Right ventricle myocardium superior (tissue), 1 donor: ENCODE measurements at regions not wholly inside any gene's neighbourhood (a gene's known extent, or its start where the extent isn't known, plus 50 kb on each side); places are given as distances from the start of the nearest gene placed in this dataset.

Source experiments
- ATAC-seq: fragments of 200-7000 bp; cut with Tn5 transposase; one replicate; pipeline ENCODE4 v1.9.1; 2020; ENCODE audit warnings: mild to moderate bottlenecking; ENCODE audit not compliant: poor library complexity
- DNase-seq: peaks from one replicate; pipeline ENCODE4 v3.0.0-alpha.2; 2020
- intact Hi-C: fragments of 100-400 bp; cut with DNase I; formaldehyde crosslinking; loops from one replicate; pipeline ENCODE4 v1.11.2; 2022
- donor health status: DM: no; HTN: yes; CAD: no; lungs with severe emphysema.

- intact Hi-C loops: no loop called here
- no peak for DNase-seq
- ATAC-seq: no peak
Observed at GRCh38 chr5:35372482-35372881, 142.2 kb upstream of the PRLR start.

GRCh38 chr5:35371951-35372426, 141.7 kb upstream of the PRLR start:
- ATAC-seq (no peak), DNase-seq (no peak)
- intact Hi-C loops: no loop called here

GRCh38 chr5:35370871-35371270, 140.6 kb upstream of the PRLR start:
- intact Hi-C loops: no loop called here
- DNase-seq (no peak), ATAC-seq (no peak)

GRCh38 chr5:35369965-35370790, 139.9 kb upstream of the PRLR start:
- intact Hi-C loops: no loop called here
- ATAC-seq: no peak
- no peak for DNase-seq

GRCh38 chr5:35367526-35367925, 137.2 kb upstream of the PRLR start:
- DNase-seq (no peak), ATAC-seq (no peak)
- intact Hi-C loops: no loop called here

GRCh38 chr5:35365758-35366157, 135.5 kb upstream of the PRLR start:
- intact Hi-C loops: no loop called here
- ATAC-seq (no peak), DNase-seq (no peak)

GRCh38 chr5:35364350-35364749, 134.1 kb upstream of the PRLR start:
- DNase-seq (no peak), ATAC-seq (no peak)
- intact Hi-C loops: no loop called here

GRCh38 chr5:35363387-35363965, 133.2 kb upstream of the PRLR start:
- intact Hi-C loops: no loop called here
- no peak for ATAC-seq
- no peak for DNase-seq

- intact Hi-C loops: no loop called here
- ATAC-seq (no peak), DNase-seq (no peak)
Observed at GRCh38 chr5:35362772-35363171, 132.5 kb upstream of the PRLR start.

GRCh38 chr5:35360671-35361070, 130.4 kb upstream of the PRLR start:
- ATAC-seq: no peak
- intact Hi-C loops: no loop called here
- DNase-seq: no peak

GRCh38 chr5:35359859-35360258, 129.6 kb upstream of the PRLR start:
- no peak for DNase-seq
- intact Hi-C loops: no loop called here
- no peak for ATAC-seq

GRCh38 chr5:35357973-35358372, 127.7 kb upstream of the PRLR start:
- DNase-seq: no peak
- ATAC-seq: no peak
- intact Hi-C loops: no loop called here

GRCh38 chr5:35356725-35357124, 126.4 kb upstream of the PRLR start:
- no peak for DNase-seq
- no peak for ATAC-seq
- intact Hi-C loops: no loop called here

- DNase-seq (no peak), ATAC-seq (no peak)
- intact Hi-C loops: no loop called here
Observed at GRCh38 chr5:35354751-35355150, 124.5 kb upstream of the PRLR start.

GRCh38 chr5:35345222-35345621, 114.9 kb upstream of the PRLR start:
- ATAC-seq (no peak), DNase-seq (no peak)
- intact Hi-C loops: no loop called here

- no peak for ATAC-seq
- DNase-seq: no peak
- intact Hi-C loops: no loop called here
Observed at GRCh38 chr5:35342664-35343063, 112.4 kb upstream of the PRLR start.

GRCh38 chr5:35341189-35341588, 110.9 kb upstream of the PRLR start:
- intact Hi-C loops: no loop called here
- DNase-seq (no peak), ATAC-seq (no peak)

- intact Hi-C loops: no loop called here
- ATAC-seq (no peak), DNase-seq (no peak)
Observed at GRCh38 chr5:35339616-35340100, 109.4 kb upstream of the PRLR start.

- intact Hi-C loops: no loop called here
- DNase-seq: no peak
- ATAC-seq: no peak
Observed at GRCh38 chr5:35339006-35339405, 108.7 kb upstream of the PRLR start.

- intact Hi-C loops: no loop called here
- ATAC-seq (no peak), DNase-seq (no peak)
Observed at GRCh38 chr5:35338157-35338453, 107.8 kb upstream of the PRLR start.
